Panc1 (cell line): ENCODE measurements at regions not wholly inside any gene's neighbourhood (a gene's known extent, or its start where the extent isn't known, plus 50 kb on each side); places are given as distances from the start of the nearest gene placed in this dataset.

Source experiments
- ATAC-seq: fragments of 200-7000 bp; cut with Tn5 transposase; 2 replicates; pipeline ENCODE4 v1.9.1; 2020; ENCODE audit warnings: mild to moderate bottlenecking, moderate library complexity
- BruUV-seq: library from RNA; stranded (reverse); fragments of 400-500 nt; replicated peaks from 2 replicates; lab custom pipeline; 2021; lab: Mats Ljungman, UMichigan
- CTCF ChIA-PET: fragments of 300-600 bp; sonication (Branson Sonifier 250); formaldehyde crosslinking; loops from one replicate; lab custom pipeline; 2022; ENCODE audit warnings: antibody characterized with exemption; lab: Charles Lee
- POLR2A ChIA-PET: fragments of 300-600 bp; sonication (Branson Sonifier 250); formaldehyde crosslinking; loops from one replicate; lab custom pipeline; 2022; ENCODE audit warnings: antibody characterized with exemption; lab: Charles Lee
- DNase-seq: peaks from one replicate; pipeline ENCODE4 v3.0.0-alpha.2; 2010; ENCODE audit warnings: low read depth, low spot score
- H3K27ac ChIP-seq: 2 replicates; pipeline ENCODE4 v1.5.1; 2011; ENCODE audit warnings: mild to moderate bottlenecking, low read length, inconsistent platforms
- H3K27me3 ChIP-seq: fragments of 200-500 bp; sonication (Bioruptor generic); 2 replicates; pipeline ENCODE4 v1.6.0; 2014; ENCODE audit warnings: low read length, inconsistent platforms; ENCODE audit not compliant: control insufficient read depth, insufficient read depth
- H3K36me3 ChIP-seq: fragments of 200-500 bp; sonication (Bioruptor generic); 2 replicates; pipeline ENCODE4 v1.5.1; 2014; ENCODE audit warnings: inconsistent platforms, mild to moderate bottlenecking, low read length, moderate library complexity; ENCODE audit not compliant: control insufficient read depth, insufficient read depth
- H3K4me1 ChIP-seq: 2 replicates; pipeline ENCODE4 v1.5.1; 2011; ENCODE audit warnings: inconsistent platforms, mild to moderate bottlenecking, low read length, moderate library complexity; ENCODE audit not compliant: control insufficient read depth, insufficient read depth
- H3K4me3 ChIP-seq, 2 experiments: 2 replicates each; pipeline ENCODE4 v1.5.1; 2011 to 2012; ENCODE audit warnings: low read depth in 2 of 2, low read length in 2 of 2, mild to moderate bottlenecking in 2 of 2, inconsistent platforms in 1 of 2, moderate library complexity in 1 of 2
- H3K9me3 ChIP-seq: fragments of 200-500 bp; sonication (Bioruptor generic); 2 replicates; pipeline ENCODE4 v1.5.1; 2014; ENCODE audit warnings: low read depth, mild to moderate bottlenecking, inconsistent platforms, low read length, moderate library complexity; ENCODE audit not compliant: control insufficient read depth, insufficient read depth
- CTCF ChIP-seq: fragments of 450-650 bp; IDR thresholded peaks from 2 replicates; pipeline ENCODE4 v1.5.1; 2017; ENCODE audit warnings: mild to moderate bottlenecking
- POLR2AphosphoS5 ChIP-seq: IDR thresholded peaks from 2 replicates; pipeline ENCODE4 v1.6.1; 2012; ENCODE audit warnings: mild to moderate bottlenecking, low read depth, low read length, moderate library complexity
- SIN3A ChIP-seq: IDR thresholded peaks from 2 replicates; pipeline ENCODE4 v1.6.1; 2012; ENCODE audit warnings: low read depth, mild to moderate bottlenecking, low read length, moderate library complexity, borderline replicate concordance; ENCODE audit not compliant: insufficient read depth
- TCF7L2 ChIP-seq: IDR thresholded peaks from 2 replicates; pipeline ENCODE4 v1.6.1; 2011; ENCODE audit warnings: mild to moderate bottlenecking, low read depth, low read length, inconsistent platforms
- in situ Hi-C: cut with HindIII; loops from 2 replicates; pipeline ENCODE4 v1.10.0; 2016; ENCODE audit warnings: low sequenced_read_pairs, low pct_unique_long_range_greater_than_20kb
- intact Hi-C: fragments of 100-400 bp; cut with micrococcal nuclease; formaldehyde crosslinking; loops from one replicate; pipeline ENCODE4 v1.10.0; 2022; ENCODE audit not compliant: unreplicated experiment
- TF ChIP-seq, protein P1 (sequence below), 2 experiments: IDR thresholded peaks; 2 replicates each; pipeline ENCODE4 v1.6.1; 2011 to 2012; ENCODE audit warnings: low read depth in 2 of 2, control low read depth in 1 of 2, low read length in 1 of 2, mild to moderate bottlenecking in 1 of 2, moderate library complexity in 1 of 2; ENCODE audit not compliant: insufficient read depth in 1 of 2

GRCh38 chr14:55746558-55746957 lies 166.6 kb downstream of the KTN1 start:
- in situ Hi-C loops = no loop called here
- TF ChIP-seq, protein P1, sequence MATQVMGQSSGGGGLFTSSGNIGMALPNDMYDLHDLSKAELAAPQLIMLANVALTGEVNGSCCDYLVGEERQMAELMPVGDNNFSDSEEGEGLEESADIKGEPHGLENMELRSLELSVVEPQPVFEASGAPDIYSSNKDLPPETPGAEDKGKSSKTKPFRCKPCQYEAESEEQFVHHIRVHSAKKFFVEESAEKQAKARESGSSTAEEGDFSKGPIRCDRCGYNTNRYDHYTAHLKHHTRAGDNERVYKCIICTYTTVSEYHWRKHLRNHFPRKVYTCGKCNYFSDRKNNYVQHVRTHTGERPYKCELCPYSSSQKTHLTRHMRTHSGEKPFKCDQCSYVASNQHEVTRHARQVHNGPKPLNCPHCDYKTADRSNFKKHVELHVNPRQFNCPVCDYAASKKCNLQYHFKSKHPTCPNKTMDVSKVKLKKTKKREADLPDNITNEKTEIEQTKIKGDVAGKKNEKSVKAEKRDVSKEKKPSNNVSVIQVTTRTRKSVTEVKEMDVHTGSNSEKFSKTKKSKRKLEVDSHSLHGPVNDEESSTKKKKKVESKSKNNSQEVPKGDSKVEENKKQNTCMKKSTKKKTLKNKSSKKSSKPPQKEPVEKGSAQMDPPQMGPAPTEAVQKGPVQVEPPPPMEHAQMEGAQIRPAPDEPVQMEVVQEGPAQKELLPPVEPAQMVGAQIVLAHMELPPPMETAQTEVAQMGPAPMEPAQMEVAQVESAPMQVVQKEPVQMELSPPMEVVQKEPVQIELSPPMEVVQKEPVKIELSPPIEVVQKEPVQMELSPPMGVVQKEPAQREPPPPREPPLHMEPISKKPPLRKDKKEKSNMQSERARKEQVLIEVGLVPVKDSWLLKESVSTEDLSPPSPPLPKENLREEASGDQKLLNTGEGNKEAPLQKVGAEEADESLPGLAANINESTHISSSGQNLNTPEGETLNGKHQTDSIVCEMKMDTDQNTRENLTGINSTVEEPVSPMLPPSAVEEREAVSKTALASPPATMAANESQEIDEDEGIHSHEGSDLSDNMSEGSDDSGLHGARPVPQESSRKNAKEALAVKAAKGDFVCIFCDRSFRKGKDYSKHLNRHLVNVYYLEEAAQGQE (IDR thresholded peaks at IDR 0.05; ENCODE audit: insufficient read depth in 1 of 2, low read depth in 2 of 2, low read length in 1 of 2) = no peak
- no peak for TF ChIP-seq POLR2AphosphoS5
- no peak for TF ChIP-seq SIN3A
- no peak for TF ChIP-seq TCF7L2
- no peak for TF ChIP-seq CTCF
- H3K9me3 ChIP-seq = no peaks in the 10 kb centered on the region
- no peaks in the 10 kb centered on the region for H3K27me3 ChIP-seq
- DNase-seq (no peak), ATAC-seq (no peak)
- intact Hi-C loops = no loop called here
- BruUV-seq = no TSS peak
- no peak overlapping the region for H3K4me3 ChIP-seq
- H3K4me1 ChIP-seq = peaks cover 4% of the 10 kb centered on the region
- CTCF ChIA-PET = no interaction called here
- H3K27ac ChIP-seq = no peak overlapping the region
- POLR2A ChIA-PET = no interaction called here
- H3K36me3 ChIP-seq = no peaks in the 10 kb centered on the region

DNA sequence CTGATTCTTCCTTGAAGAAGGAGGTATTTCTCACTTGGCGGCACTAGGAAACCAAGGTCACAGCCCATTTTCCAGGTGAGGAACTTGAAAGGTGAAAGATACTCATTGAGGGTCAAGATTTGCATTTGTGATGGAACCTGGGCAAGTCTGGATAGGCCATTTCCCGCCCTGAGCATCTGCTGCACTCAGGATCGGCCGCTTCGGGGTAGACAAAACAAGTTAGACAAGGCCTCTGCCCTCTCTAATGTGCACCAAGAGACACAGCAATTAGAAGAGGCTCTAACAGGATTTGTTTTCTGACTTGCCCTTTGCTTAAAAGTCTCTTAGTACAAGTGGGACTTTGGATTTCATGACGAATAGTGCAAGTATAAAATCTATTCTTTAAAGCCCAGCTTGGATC lies 167.2 kb downstream of the KTN1 start:
- no peak for ATAC-seq
- intact Hi-C loops = no loop called here
- TF ChIP-seq, protein P1 (IDR thresholded peaks at IDR 0.05; ENCODE audit: insufficient read depth in 1 of 2, low read depth in 2 of 2, low read length in 1 of 2) = no peak
- TF ChIP-seq TCF7L2 (no peak), CTCF (no peak), POLR2AphosphoS5 (no peak), SIN3A (no peak)
- no peaks in the 10 kb centered on the region for H3K36me3 ChIP-seq
- no peak overlapping the region for H3K4me3 ChIP-seq
- POLR2A ChIA-PET = no interaction called here
- peaks cover 8% of the 10 kb centered on the region for H3K4me1 ChIP-seq
- no peak overlapping the region for H3K27ac ChIP-seq
- no peak for DNase-seq
- no peaks in the 10 kb centered on the region for H3K9me3 ChIP-seq
- no peaks in the 10 kb centered on the region for H3K27me3 ChIP-seq
- BruUV-seq = no TSS peak
- in situ Hi-C loops = no loop called here
- CTCF ChIA-PET = no interaction called here
